ENCODE measurements at regions not wholly inside any gene's neighbourhood (a gene's known extent, or its start where the extent isn't known, plus 50 kb on each side); places are given as distances from the start of the nearest gene placed in this dataset.

DNA sequence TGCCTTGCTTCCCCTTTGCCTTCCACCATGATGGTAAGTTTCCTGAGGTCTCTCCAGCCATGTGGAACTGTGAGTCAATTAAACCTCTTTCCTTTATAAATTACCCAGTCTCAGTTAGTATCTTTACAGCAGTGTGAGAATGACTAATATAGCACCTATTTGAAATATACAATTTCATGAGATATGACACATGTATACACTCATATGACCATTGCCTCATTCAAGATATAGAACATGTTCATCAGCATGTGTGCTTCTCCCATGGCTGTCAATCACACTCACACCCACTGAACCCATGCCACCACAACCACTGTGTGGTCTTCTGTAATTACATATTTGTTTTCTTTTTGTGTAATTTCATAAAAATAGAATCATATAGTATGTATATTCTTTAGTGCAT, 599.5 kb upstream of the EPHA6 start:
- Mint-ChIP-seq H3K36me3 (ENCODE audit: low read depth) (no peaks in the 10 kb centered on the region), H3K27me3 (ENCODE audit: low read depth, poor library complexity) (no peaks in the 10 kb centered on the region), H3K4me1 (no peaks in the 10 kb centered on the region), H3K9me3 (peaks cover 4% of the 10 kb centered on the region), H3K4me3 (no peak overlapping the region), H3K27ac (no peak overlapping the region)
- DNase-seq: no peak
- TF ChIP-seq, protein P1, sequence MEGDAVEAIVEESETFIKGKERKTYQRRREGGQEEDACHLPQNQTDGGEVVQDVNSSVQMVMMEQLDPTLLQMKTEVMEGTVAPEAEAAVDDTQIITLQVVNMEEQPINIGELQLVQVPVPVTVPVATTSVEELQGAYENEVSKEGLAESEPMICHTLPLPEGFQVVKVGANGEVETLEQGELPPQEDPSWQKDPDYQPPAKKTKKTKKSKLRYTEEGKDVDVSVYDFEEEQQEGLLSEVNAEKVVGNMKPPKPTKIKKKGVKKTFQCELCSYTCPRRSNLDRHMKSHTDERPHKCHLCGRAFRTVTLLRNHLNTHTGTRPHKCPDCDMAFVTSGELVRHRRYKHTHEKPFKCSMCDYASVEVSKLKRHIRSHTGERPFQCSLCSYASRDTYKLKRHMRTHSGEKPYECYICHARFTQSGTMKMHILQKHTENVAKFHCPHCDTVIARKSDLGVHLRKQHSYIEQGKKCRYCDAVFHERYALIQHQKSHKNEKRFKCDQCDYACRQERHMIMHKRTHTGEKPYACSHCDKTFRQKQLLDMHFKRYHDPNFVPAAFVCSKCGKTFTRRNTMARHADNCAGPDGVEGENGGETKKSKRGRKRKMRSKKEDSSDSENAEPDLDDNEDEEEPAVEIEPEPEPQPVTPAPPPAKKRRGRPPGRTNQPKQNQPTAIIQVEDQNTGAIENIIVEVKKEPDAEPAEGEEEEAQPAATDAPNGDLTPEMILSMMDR (IDR thresholded peaks at IDR 0.05): no peak

DNA sequence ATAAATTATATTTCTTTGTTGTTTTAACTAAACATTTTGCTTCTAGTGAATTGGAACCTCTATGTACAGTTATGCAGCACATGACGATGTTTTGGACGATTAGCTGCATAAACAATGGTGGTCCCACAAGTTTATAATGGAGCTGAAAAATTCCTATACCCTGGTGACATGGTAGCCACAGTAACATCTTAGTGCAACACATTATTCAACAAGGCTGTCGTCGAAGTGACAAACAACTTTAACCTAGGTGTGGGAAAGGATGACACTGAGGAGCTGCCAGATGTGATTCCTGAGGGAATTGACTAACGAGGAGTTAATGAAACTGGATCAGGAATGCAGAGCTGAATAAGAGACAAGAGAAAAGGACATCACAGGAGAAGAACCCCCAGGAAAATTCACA, 588.9 kb upstream of the EPHA6 start:
- TF ChIP-seq, protein P1 (IDR thresholded peaks at IDR 0.05): no peak

DNA sequence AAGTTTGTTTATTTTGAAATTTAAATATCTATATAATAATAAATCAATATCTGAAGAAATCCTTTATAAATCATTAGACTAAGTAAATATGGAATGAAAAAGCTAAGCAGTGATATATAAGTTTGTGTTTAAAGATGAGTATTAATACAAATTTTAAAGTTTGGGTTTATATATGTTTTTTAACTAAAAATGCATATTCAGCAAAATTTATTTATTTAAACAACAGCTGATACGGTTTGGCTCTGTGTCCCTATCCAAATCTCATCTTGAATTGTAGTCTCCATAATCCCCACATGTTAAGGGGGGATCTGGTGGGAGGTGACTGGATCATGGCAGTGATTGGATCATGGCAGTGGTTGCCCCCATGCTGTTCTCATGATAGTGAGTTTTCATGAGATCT, 580.7 kb upstream of the EPHA6 start:
- Mint-ChIP-seq H3K4me3 (no peak overlapping the region), H3K4me1 (no peaks in the 10 kb centered on the region), H3K9me3 (no peaks in the 10 kb centered on the region), H3K36me3 (ENCODE audit: low read depth) (no peaks in the 10 kb centered on the region), H3K27me3 (ENCODE audit: low read depth, poor library complexity) (no peaks in the 10 kb centered on the region), H3K27ac (no peak overlapping the region)
- DNase-seq: no peak
- TF ChIP-seq, protein P1 (IDR thresholded peaks at IDR 0.05): no peak

More for the DNA sequence above, 588.9 kb upstream of the EPHA6 start:
- no peaks in the 10 kb centered on the region for H3K4me1 Mint-ChIP-seq
- no peak overlapping the region for H3K27ac Mint-ChIP-seq
- H3K36me3 Mint-ChIP-seq (ENCODE audit: low read depth): no peaks in the 10 kb centered on the region
- H3K27me3 Mint-ChIP-seq (ENCODE audit: low read depth, poor library complexity): no peaks in the 10 kb centered on the region
- DNase-seq: no peak
- H3K9me3 Mint-ChIP-seq: no peaks in the 10 kb centered on the region
- no peak overlapping the region for H3K4me3 Mint-ChIP-seq

DNA sequence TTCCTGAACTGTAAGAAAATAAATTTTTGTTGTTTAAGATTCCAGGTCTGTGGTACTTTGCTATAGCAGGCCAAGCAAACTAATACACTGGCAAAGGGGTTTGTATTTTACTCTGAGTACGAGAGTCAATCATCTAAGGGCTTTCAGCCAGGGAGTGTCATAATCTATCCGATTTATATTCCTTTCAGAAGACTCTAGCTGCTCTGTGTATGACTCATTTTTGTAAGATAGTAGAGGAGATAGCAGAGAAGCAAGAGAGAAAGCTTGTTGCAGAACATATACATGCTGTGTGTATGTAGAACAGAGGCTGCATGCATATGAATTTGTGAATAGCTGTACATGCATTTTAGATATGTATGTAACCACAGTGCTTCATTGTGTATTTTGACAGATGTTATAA, 577.9 kb upstream of the EPHA6 start:
- H3K4me3 Mint-ChIP-seq: no peak overlapping the region
- TF ChIP-seq, protein P1 (IDR thresholded peaks at IDR 0.05): no peak
- H3K9me3 Mint-ChIP-seq: no peaks in the 10 kb centered on the region
- no peaks in the 10 kb centered on the region for H3K36me3 Mint-ChIP-seq (ENCODE audit: low read depth)
- no peak for DNase-seq
- H3K4me1 Mint-ChIP-seq: no peaks in the 10 kb centered on the region
- no peak overlapping the region for H3K27ac Mint-ChIP-seq
- no peaks in the 10 kb centered on the region for H3K27me3 Mint-ChIP-seq (ENCODE audit: low read depth, poor library complexity)

DNA sequence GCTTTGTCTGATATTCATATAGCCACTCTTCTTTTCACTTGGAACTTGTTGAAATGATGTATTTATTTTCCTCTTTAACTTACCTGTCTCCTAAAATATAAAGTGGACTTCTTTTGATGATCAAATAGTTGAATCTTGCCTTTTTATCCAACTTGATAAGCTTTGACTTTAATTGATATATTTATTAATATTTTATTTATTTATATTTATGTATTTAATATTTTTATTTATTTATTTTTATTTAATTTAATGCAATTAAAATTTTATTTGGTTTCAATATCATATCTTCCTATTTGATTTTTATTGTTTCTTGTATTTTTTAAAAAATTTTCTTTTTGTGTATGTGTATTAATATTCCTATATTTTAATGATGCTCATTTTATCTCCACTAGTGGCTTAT, 555.1 kb upstream of the EPHA6 start:
- TF ChIP-seq, protein P1 (IDR thresholded peaks at IDR 0.05): no peak
- Mint-ChIP-seq H3K36me3 (ENCODE audit: low read depth) (no peaks in the 10 kb centered on the region), H3K9me3 (no peaks in the 10 kb centered on the region), H3K4me1 (no peaks in the 10 kb centered on the region), H3K27me3 (ENCODE audit: low read depth, poor library complexity) (no peaks in the 10 kb centered on the region), H3K4me3 (no peak overlapping the region), H3K27ac (no peak overlapping the region)
- no peak for DNase-seq

DNA sequence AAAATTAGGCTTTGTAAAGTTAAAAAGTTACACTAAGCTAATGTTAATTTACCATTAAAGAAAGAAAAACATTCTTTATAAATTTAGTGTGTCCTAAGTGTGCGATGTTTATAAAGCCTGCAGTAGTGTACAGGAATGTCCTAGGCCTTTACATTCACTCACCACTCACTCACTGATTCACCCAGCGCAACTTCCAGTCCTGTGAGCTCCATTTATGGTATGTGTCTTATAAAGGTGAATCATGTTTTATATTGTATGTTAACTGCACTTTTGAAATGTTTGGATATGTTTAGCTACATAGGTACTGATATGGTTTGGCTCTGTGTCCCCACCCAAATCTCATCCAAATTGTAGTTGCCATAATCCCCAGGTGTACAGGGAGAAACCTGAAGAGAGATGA, 549.7 kb upstream of the EPHA6 start:
- H3K27me3 Mint-ChIP-seq (ENCODE audit: low read depth, poor library complexity): no peaks in the 10 kb centered on the region
- H3K36me3 Mint-ChIP-seq (ENCODE audit: low read depth): no peaks in the 10 kb centered on the region
- no peak overlapping the region for H3K4me3 Mint-ChIP-seq
- H3K9me3 Mint-ChIP-seq: no peaks in the 10 kb centered on the region
- DNase-seq: no peak
- TF ChIP-seq, protein P1 (IDR thresholded peaks at IDR 0.05): no peak
- H3K4me1 Mint-ChIP-seq: no peaks in the 10 kb centered on the region
- H3K27ac Mint-ChIP-seq: no peak overlapping the region
